GM12872 (cell line): ENCODE measurements at regions not wholly inside any gene's neighbourhood (a gene's known extent, or its start where the extent isn't known, plus 50 kb on each side); places are given as distances from the start of the nearest gene placed in this dataset.

Source experiments
- TF ChIP-seq, protein P1 (sequence below): IDR thresholded peaks from 3 replicates; pipeline ENCODE4 v1.5.1; 2011; ENCODE audit warnings: low read depth, mild to moderate bottlenecking, low read length, moderate library complexity; ENCODE audit not compliant: insufficient read depth

DNA sequence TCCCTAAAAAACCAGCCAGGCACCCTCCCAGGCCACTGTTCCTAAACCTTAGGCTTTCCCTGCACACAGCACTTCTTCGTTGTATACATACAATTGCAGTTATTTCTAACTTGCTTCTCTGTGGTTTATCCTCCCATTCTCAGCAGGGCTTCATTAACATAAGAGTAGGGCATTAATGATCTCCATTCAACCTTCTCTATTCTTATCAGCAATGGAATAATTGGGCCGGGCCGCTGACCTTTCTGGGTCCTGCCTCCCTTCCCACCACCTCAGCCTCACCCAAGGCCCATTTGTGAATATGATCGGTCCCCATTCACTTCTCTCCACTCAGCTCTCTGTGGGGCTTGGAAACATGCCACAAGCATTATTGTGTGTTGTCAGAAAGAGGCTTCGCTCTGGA is 184.2 kb downstream of the SUCLA2 start:
- TF ChIP-seq, protein P1, sequence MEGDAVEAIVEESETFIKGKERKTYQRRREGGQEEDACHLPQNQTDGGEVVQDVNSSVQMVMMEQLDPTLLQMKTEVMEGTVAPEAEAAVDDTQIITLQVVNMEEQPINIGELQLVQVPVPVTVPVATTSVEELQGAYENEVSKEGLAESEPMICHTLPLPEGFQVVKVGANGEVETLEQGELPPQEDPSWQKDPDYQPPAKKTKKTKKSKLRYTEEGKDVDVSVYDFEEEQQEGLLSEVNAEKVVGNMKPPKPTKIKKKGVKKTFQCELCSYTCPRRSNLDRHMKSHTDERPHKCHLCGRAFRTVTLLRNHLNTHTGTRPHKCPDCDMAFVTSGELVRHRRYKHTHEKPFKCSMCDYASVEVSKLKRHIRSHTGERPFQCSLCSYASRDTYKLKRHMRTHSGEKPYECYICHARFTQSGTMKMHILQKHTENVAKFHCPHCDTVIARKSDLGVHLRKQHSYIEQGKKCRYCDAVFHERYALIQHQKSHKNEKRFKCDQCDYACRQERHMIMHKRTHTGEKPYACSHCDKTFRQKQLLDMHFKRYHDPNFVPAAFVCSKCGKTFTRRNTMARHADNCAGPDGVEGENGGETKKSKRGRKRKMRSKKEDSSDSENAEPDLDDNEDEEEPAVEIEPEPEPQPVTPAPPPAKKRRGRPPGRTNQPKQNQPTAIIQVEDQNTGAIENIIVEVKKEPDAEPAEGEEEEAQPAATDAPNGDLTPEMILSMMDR: no peak

DNA sequence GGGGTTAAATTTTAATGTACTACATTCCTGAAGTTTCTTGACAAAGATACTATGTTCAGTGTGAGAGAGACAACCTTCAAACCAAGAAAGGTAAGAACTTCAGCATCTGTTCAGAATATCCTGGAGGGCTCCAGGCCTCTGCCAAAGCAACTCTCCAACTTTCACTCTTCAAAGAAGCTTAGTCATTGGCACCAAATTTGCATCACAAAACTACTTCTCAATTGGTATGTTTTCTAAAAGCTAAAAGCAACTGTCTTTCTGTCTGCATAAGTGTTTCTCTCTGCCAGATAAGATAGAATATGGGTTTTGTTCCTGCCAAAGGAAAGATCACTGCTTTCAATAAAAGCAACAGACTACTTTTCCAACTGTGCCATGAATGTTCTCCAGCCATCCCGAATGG is 187.4 kb downstream of the SUCLA2 start:
- TF ChIP-seq, protein P1: no peak

DNA sequence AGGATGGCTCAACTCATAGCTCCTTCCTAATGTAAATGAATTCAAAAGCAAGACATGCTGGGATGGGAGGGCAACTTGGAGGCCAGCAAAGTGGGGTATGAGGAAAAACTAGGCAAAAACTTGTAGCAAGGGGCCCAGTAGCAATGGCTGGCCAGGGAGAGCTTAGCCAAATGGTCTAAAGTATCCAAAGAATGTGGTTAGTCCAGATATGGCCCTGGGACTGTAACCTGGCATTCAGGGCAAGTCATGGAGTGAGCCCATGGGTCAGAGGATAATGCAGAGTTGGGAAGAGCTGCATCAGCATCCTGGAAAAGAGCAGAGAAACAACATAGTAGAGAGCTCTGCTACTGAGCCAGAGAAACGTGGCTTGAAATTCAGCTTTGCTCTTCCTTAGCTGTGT is 191.7 kb downstream of the SUCLA2 start:
- TF ChIP-seq, protein P1: no peak

DNA sequence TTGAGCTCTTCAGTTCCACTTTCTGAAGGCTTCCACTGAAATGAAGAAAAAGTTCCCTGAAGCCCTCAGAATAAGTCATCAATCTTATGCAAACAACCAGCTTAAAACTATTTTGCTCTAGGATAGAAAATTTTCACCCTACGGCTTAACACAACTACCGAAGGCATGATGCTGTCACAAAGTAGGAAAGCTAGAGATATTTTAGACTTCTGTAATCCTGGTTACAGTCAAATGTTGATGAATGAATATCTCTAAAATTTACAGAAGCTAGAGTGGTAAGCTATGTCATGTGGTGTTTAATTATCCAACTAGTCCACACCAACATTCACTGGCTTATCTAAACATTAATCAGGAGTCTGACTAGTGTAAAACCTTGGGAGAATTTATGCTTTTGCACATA is 197.9 kb downstream of the SUCLA2 start:
- TF ChIP-seq, protein P1: no peak

DNA sequence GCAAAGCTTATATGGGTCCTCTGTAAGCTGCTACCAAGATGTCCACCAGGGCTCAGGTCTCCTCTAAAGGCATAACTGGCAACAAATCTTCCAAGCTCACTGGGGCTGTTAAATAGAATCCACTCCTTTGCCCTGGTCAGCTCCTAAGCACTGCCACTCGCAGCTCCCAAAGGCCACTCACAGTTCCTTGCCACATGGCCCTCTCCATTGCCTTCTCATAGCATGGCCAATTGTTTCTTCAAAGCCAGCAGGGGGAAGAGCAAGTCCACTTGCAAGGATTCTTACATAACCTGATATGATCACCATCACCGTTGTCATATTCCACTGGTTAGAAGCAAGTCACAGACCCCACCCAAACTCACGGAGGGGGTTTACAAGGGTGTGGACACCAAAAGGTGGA is 199.5 kb downstream of the SUCLA2 start:
- TF ChIP-seq, protein P1: no peak

DNA sequence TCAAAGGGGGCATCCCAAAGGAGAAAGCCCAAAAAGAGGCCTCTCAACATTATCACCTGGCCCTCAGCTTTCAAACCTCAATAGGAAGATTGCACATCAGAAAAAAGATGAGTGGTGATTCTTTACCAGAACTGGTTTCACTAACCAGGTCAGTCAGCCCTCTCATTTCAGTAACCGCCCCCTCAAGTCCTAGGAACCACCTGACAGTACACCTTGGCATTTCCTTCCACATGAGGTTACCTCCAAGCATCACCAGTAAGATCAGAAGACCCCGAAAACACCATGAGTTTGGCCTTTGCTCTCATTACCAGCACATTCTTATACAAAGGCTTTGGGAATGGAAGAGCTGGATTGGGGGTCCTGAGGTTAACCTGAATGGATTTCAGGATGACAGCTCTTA is 200.5 kb downstream of the SUCLA2 start:
- TF ChIP-seq, protein P1: no peak

DNA sequence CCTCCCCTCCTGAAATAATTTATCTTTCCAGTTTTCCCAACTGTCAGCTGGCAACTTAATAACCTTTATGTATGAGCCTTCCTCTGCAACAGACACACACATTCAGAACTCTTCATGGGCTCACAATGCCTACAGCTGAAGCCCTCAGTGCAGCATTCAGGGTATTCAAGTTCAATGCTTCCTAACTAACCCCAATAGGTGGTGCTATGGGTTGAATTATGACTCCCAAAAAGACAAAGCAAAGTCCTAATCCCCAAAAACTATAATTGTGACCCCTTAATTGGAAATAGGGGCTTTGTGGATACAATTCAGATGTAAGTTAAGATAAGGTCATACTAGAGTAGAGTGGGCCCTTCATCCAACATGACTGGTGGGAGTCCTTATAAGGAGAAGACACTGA is 202.2 kb downstream of the SUCLA2 start:
- TF ChIP-seq, protein P1: peak; percentile 19; the same call in 2 of the 3 replicates

DNA sequence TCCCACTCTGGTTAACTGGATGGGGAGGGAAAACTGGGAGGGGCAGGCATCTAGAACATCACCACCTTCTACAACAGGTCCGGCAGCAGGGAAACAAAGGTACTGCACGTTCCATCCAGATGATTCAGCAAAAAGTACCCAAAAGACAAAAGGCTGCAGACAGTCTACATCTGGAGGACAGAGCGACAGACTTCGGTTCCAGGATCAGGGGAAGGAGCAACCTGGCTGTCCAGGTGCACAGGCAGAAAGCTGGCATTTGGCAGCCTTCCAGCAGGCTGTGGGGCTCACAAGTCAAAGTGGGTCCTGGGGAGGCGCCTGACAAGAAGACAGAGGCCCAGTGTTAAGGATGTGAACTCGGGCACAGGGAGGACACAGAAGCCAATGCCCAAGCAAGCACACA is 202.9 kb downstream of the SUCLA2 start:
- TF ChIP-seq, protein P1: no peak
